OCI-LY3 (cell line): ENCODE measurements at regions not wholly inside any gene's neighbourhood (a gene's known extent, or its start where the extent isn't known, plus 50 kb on each side); places are given as distances from the start of the nearest gene placed in this dataset.

Source experiments
- EZH2phosphoT487 ChIP-seq: fragments of 200-600 bp; shearing (Covaris generic); IDR thresholded peaks from 2 replicates; pipeline ENCODE4 v1.6.1; 2018; ENCODE audit warnings: antibody characterized with exemption, mixed run types, low read depth
- TF ChIP-seq, protein P1 (sequence below): fragments of 200-600, 300-600 bp; sonication (generic); IDR thresholded peaks from 2 replicates; pipeline ENCODE4 v1.5.1; 2014; ENCODE audit warnings: antibody characterized with exemption, low read length, low read depth

DNA sequence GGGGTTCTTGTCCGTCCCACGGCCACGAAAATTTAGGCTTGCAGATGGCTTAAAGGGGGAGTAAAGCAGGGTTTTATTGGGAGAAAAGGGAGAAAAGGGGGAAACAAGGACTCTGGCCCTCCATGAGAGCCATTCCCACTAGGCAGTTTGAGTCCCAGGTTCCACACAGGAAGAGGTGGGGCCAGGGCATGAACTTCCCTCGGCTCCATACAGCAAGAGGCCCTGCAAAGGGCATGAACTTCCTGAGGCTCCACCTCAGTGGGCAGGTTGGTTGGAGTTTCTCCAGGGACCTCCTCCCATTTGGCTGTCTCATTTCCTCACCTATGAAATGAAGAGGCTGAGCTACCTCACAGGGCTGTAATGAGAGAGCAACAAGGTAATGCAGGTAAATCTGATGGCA is 229.7 kb downstream of the MAT2B start:
- TF ChIP-seq, protein P1, sequence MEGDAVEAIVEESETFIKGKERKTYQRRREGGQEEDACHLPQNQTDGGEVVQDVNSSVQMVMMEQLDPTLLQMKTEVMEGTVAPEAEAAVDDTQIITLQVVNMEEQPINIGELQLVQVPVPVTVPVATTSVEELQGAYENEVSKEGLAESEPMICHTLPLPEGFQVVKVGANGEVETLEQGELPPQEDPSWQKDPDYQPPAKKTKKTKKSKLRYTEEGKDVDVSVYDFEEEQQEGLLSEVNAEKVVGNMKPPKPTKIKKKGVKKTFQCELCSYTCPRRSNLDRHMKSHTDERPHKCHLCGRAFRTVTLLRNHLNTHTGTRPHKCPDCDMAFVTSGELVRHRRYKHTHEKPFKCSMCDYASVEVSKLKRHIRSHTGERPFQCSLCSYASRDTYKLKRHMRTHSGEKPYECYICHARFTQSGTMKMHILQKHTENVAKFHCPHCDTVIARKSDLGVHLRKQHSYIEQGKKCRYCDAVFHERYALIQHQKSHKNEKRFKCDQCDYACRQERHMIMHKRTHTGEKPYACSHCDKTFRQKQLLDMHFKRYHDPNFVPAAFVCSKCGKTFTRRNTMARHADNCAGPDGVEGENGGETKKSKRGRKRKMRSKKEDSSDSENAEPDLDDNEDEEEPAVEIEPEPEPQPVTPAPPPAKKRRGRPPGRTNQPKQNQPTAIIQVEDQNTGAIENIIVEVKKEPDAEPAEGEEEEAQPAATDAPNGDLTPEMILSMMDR: no peak
- no peak for TF ChIP-seq EZH2phosphoT487
